GM21723 (cell line): ENCODE measurements at regions not wholly inside any gene's neighbourhood (a gene's known extent, or its start where the extent isn't known, plus 50 kb on each side); places are given as distances from the start of the nearest gene placed in this dataset.
"Not testable (repeated sequence)": the region's sequence is repeated elsewhere in the genome, so short reads cannot be mapped to it uniquely, and the experiment has no call there.

Source experiments
- ATAC-seq: cut with Tn5 transposase; IDR thresholded peaks from one replicate; pipeline ENCODE4 v1.9.1; 2021; ENCODE audit warnings: mild to moderate bottlenecking, moderate library complexity; ENCODE audit not compliant: unreplicated experiment

GRCh38 chr13:109406376-109406992 lies 379.9 kb downstream of the IRS2 start:
- ATAC-seq: no peak

- no peak for ATAC-seq
These were observed 383.4 kb downstream of the IRS2 start for GRCh38 chr13:109403012-109403421.

- ATAC-seq: no peak
These were observed 384.5 kb downstream of the IRS2 start for GRCh38 chr13:109401891-109402290.

- no peak for ATAC-seq
These were observed 385.1 kb downstream of the IRS2 start for GRCh38 chr13:109401307-109401706.

- ATAC-seq: no peak
These were observed 385.6 kb downstream of the IRS2 start for GRCh38 chr13:109400624-109401257.

- ATAC-seq: no peak
These were observed 386.2 kb downstream of the IRS2 start for GRCh38 chr13:109400209-109400608.

GRCh38 chr13:109398071-109398470 lies 388.3 kb downstream of the IRS2 start:
- ATAC-seq: not testable (repeated sequence)

- no peak for ATAC-seq
These were observed 389.1 kb downstream of the IRS2 start for GRCh38 chr13:109397285-109397684.

- no peak for ATAC-seq
These were observed 390.1 kb downstream of the IRS2 start for GRCh38 chr13:109396266-109396665.

- no peak for ATAC-seq
These were observed 391.4 kb downstream of the IRS2 start for GRCh38 chr13:109395014-109395413.

GRCh38 chr13:109394311-109394988 lies 391.9 kb downstream of the IRS2 start:
- no peak for ATAC-seq

GRCh38 chr13:109393045-109393444 lies 393.3 kb downstream of the IRS2 start:
- no peak for ATAC-seq

GRCh38 chr13:109390391-109390790 lies 396.0 kb downstream of the IRS2 start:
- ATAC-seq: no peak

GRCh38 chr13:109389892-109390345 lies 396.5 kb downstream of the IRS2 start:
- ATAC-seq: no peak

- no peak for ATAC-seq
These were observed 396.9 kb downstream of the IRS2 start for GRCh38 chr13:109389456-109389855.

- ATAC-seq: no peak
These were observed 398.9 kb downstream of the IRS2 start for GRCh38 chr13:109387471-109387870.

GRCh38 chr13:109385242-109385560 lies 401.2 kb downstream of the IRS2 start:
- no peak for ATAC-seq

- no peak for ATAC-seq
These were observed 401.7 kb downstream of the IRS2 start for GRCh38 chr13:109384491-109385241.

- no peak for ATAC-seq
These were observed 402.7 kb downstream of the IRS2 start for GRCh38 chr13:109383683-109384082.

- ATAC-seq: no peak
These were observed 404.7 kb downstream of the IRS2 start for GRCh38 chr13:109381546-109382180.

GRCh38 chr13:109380457-109380856 lies 405.9 kb downstream of the IRS2 start:
- no peak for ATAC-seq
